BJ (cell line): ENCODE measurements at regions not wholly inside any gene's neighbourhood (a gene's known extent, or its start where the extent isn't known, plus 50 kb on each side); places are given as distances from the start of the nearest gene placed in this dataset.

Experiments
- CTCF ChIA-PET: fragments of 350-600 bp; formaldehyde crosslinking; extraction: SDS; loops from one replicate; lab custom pipeline; 2021; ENCODE audit warnings: antibody characterized with exemption, inconsistent platforms; lab: Yijun Ruan, JAX
- POLR2A ChIA-PET: fragments of 300-600 bp; sonication (Branson Sonifier 250); formaldehyde crosslinking; extraction: SDS; loops from one replicate; lab custom pipeline; 2021; ENCODE audit warnings: antibody characterized with exemption; lab: Charles Lee
- DNase-seq: peaks from one replicate; pipeline ENCODE4 v3.0.0-alpha.2; 2011; ENCODE audit warnings: low read depth
- H3K27me3 ChIP-seq: 2 replicates; pipeline ENCODE4 v1.6.0; 2011; ENCODE audit warnings: low read length; ENCODE audit not compliant: control insufficient read depth, insufficient read depth
- H3K36me3 ChIP-seq: 2 replicates; pipeline ENCODE4 v1.5.1; 2011; ENCODE audit warnings: low read length; ENCODE audit not compliant: control insufficient read depth, insufficient read depth
- H3K4me3 ChIP-seq: 2 replicates; pipeline ENCODE4 v1.5.1; 2011; ENCODE audit warnings: low read depth, mild to moderate bottlenecking, control low read depth, low read length
- CTCF ChIP-seq: IDR thresholded peaks from 2 replicates; pipeline ENCODE4 v1.5.1; 2011; ENCODE audit warnings: low read depth, mild to moderate bottlenecking, control low read depth, inconsistent platforms, low read length, moderate library complexity; ENCODE audit not compliant: insufficient read depth

GRCh38 chr7:41573862-41574261 lies 129.0 kb downstream of the INHBA start:
- POLR2A ChIA-PET: no interaction called here
- no peak for DNase-seq

DNA sequence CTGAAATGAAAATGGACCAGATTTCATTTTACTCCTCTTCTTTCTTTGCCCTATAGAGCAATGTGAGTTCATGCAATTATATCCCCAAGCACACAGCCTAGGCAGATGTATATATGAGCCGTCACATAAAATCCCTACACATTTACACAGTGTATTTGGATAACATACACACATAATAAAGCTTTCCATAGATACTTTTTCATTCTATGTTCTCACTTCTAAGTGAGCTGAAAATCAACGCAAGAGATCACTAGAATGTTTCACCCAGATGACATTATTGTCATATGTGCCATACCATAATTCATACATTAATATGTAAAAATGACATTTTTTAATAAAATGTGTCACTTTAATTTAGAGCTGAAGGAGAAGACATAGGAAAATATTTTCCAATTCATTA lies 129.4 kb downstream of the INHBA start:
- H3K36me3 ChIP-seq: no peaks in the 10 kb centered on the region
- no peak for TF ChIP-seq CTCF
- CTCF ChIA-PET: no interaction called here
- POLR2A ChIA-PET: no interaction called here
- no peak for DNase-seq
- H3K27me3 ChIP-seq: no peaks in the 10 kb centered on the region
- no peak overlapping the region for H3K4me3 ChIP-seq

More at GRCh38 chr7:41573862-41574261, 129.0 kb downstream of the INHBA start:
- Histone ChIP-seq H3K36me3 (no peaks in the 10 kb centered on the region), H3K4me3 (no peak overlapping the region), H3K27me3 (no peaks in the 10 kb centered on the region)
- no peak for TF ChIP-seq CTCF
- CTCF ChIA-PET: interaction anchor here (1.2 kb wide), 1 partner anchor 11 kb away, joined by 7 read pairs; no protein-coding TSS in a partner anchor

DNA sequence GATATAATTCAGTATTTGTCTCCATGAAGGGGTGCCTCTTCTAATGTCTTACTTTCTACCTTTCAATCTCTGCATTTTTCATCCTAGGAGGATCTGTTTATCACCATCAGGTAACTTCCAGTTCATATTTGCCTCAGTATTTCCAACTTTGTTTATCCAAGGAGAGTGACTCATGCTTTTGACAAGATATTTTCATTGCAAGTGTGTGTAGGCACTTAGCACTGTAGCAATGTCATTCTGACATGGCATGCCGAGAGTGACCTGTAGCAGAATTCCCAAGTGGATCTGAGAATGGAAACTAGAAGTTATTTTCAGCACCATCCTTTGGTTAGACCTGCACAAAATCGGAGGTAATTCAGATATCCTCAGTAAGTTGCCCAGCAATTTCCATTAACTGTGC lies 129.9 kb downstream of the INHBA start:
- Histone ChIP-seq H3K36me3 (no peaks in the 10 kb centered on the region), H3K27me3 (no peaks in the 10 kb centered on the region), H3K4me3 (no peak overlapping the region)
- POLR2A ChIA-PET: no interaction called here
- DNase-seq: no peak
- CTCF ChIA-PET: no interaction called here
- no peak for TF ChIP-seq CTCF

- no peak for DNase-seq
- POLR2A ChIA-PET: no interaction called here
- H3K27me3 ChIP-seq: no peaks in the 10 kb centered on the region
- no peak overlapping the region for H3K4me3 ChIP-seq
- no peaks in the 10 kb centered on the region for H3K36me3 ChIP-seq
- CTCF ChIA-PET: interaction anchor here (0.9 kb wide), 1 partner anchor 10 kb away, joined by 4 read pairs; no protein-coding TSS in a partner anchor
- TF ChIP-seq CTCF: no peak
Measured at GRCh38 chr7:41571573-41571972, 131.3 kb downstream of the INHBA start.

DNA sequence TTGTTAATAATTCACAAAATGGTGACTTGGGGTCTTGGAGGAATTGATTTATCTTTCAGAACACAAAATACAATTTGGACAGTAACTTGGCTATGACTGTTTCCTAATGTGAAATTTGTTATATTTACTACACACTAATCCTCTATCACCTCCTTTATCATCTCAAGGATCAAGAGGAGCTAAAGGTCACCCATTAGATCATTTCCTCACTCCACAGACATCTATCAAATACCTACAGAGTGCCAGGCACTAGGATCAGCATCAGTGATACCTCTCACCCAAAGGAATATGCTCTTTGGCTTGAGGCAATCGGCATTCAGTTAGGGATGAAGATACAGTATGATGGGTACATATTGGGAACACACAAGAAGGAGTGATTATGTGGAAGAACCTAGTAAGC lies 132.1 kb downstream of the INHBA start:
- Histone ChIP-seq H3K27me3 (no peaks in the 10 kb centered on the region), H3K36me3 (no peaks in the 10 kb centered on the region), H3K4me3 (no peak overlapping the region)
- no peak for TF ChIP-seq CTCF
- DNase-seq: no peak
- ChIA-PET POLR2A (no interaction called here), CTCF (no interaction called here)
